IMR-90 (cell line): ENCODE measurements at regions not wholly inside any gene's neighbourhood (a gene's known extent, or its start where the extent isn't known, plus 50 kb on each side); places are given as distances from the start of the nearest gene placed in this dataset.

ENCODE experiments used
- CEBPB ChIP-seq: IDR thresholded peaks from 2 replicates; pipeline ENCODE4 v1.6.1; 2012; ENCODE audit warnings: low read depth, low read length, improper control_type of control experiment
- FOS ChIP-seq: fragments of 150-350 bp; IDR thresholded peaks from 2 replicates; pipeline ENCODE4 v1.6.1; 2016; ENCODE audit warnings: low read depth, low read length
- MAFK ChIP-seq: IDR thresholded peaks from 2 replicates; pipeline ENCODE4 v1.6.1; 2012; ENCODE audit warnings: low read depth, low read length, improper control_type of control experiment
- MAZ ChIP-seq: IDR thresholded peaks from 2 replicates; pipeline ENCODE4 v1.6.1; 2012; ENCODE audit warnings: low read depth, mild to moderate bottlenecking, low read length, improper control_type of control experiment, moderate library complexity, borderline replicate concordance
- MXI1 ChIP-seq: IDR thresholded peaks from 2 replicates; pipeline ENCODE4 v1.6.1; 2012; ENCODE audit warnings: low read depth, mild to moderate bottlenecking, low read length, moderate library complexity, borderline replicate concordance
- NFE2L2 ChIP-seq: fragments of 150-350 bp; IDR thresholded peaks from 2 replicates; pipeline ENCODE4 v1.6.1; 2016; ENCODE audit warnings: low read depth, mild to moderate bottlenecking, low read length
- POLR2A ChIP-seq: IDR thresholded peaks from 2 replicates; pipeline ENCODE4 v1.6.1; 2012; ENCODE audit warnings: mild to moderate bottlenecking, low read depth, low read length
- RAD21 ChIP-seq: IDR thresholded peaks from 2 replicates; pipeline ENCODE4 v1.6.1; 2012; ENCODE audit warnings: low read length, improper control_type of control experiment
- RFX5 ChIP-seq: IDR thresholded peaks from 2 replicates; pipeline ENCODE4 v1.8.0; 2012; ENCODE audit warnings: low read depth, mild to moderate bottlenecking, low read length, moderate library complexity
- TF ChIP-seq, protein P1 (sequence below): conservative IDR thresholded peaks from 2 replicates; pipeline ENCODE4 v1.5.1; 2012; ENCODE audit warnings: mild to moderate bottlenecking, low read depth, low read length, improper control_type of control experiment
- TF ChIP-seq, protein P2 (sequence below): fragments of 150-350 bp; IDR thresholded peaks from 2 replicates; pipeline ENCODE4 v1.6.1; 2016; ENCODE audit warnings: low read depth, mild to moderate bottlenecking, low read length, moderate library complexity, borderline replicate concordance

DNA sequence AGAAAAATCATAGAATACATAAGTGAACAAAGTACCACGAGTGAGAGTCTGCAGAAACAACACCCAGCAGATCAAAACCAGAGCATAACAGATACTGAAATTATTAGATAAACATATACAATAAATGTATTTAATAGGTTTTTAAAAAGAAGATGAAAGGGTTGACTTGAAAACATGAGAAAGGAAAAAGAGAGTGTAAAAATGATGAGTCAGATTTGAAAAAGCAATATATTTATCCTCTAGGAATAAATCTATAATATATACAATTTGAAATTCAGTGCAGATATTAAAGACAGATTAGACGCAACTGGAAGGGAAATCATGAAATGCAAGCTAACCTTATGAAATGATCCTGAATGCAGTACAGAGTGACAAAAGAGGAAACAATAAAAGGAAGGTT is 170.2 kb upstream of the RUNX1 start:
- TF ChIP-seq, protein P1, sequence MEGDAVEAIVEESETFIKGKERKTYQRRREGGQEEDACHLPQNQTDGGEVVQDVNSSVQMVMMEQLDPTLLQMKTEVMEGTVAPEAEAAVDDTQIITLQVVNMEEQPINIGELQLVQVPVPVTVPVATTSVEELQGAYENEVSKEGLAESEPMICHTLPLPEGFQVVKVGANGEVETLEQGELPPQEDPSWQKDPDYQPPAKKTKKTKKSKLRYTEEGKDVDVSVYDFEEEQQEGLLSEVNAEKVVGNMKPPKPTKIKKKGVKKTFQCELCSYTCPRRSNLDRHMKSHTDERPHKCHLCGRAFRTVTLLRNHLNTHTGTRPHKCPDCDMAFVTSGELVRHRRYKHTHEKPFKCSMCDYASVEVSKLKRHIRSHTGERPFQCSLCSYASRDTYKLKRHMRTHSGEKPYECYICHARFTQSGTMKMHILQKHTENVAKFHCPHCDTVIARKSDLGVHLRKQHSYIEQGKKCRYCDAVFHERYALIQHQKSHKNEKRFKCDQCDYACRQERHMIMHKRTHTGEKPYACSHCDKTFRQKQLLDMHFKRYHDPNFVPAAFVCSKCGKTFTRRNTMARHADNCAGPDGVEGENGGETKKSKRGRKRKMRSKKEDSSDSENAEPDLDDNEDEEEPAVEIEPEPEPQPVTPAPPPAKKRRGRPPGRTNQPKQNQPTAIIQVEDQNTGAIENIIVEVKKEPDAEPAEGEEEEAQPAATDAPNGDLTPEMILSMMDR = no peak
- TF ChIP-seq POLR2A = no peak
- TF ChIP-seq MAZ = no peak
- no peak for TF ChIP-seq NFE2L2
- no peak for TF ChIP-seq RFX5
- TF ChIP-seq FOS = no peak
- peak; percentile 34; the same call in 1 of the 2 replicates for TF ChIP-seq MAFK
- no peak for TF ChIP-seq RAD21
- TF ChIP-seq, protein P2, sequence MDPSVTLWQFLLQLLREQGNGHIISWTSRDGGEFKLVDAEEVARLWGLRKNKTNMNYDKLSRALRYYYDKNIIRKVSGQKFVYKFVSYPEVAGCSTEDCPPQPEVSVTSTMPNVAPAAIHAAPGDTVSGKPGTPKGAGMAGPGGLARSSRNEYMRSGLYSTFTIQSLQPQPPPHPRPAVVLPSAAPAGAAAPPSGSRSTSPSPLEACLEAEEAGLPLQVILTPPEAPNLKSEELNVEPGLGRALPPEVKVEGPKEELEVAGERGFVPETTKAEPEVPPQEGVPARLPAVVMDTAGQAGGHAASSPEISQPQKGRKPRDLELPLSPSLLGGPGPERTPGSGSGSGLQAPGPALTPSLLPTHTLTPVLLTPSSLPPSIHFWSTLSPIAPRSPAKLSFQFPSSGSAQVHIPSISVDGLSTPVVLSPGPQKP = no peak
- TF ChIP-seq MXI1 = no peak
- TF ChIP-seq CEBPB = no peak
